Cardiac fibroblast (primary cell): ENCODE measurements at regions not wholly inside any gene's neighbourhood (a gene's known extent, or its start where the extent isn't known, plus 50 kb on each side); places are given as distances from the start of the nearest gene placed in this dataset.

Source experiments
- DNase-seq, 2 donors: peaks; one replicate each; pipeline versions ENCODE4 v3.0.0 to v3.0.0-alpha.2; 2010; ENCODE audit warnings: low read depth in 2 of 2
- H3K4me3 ChIP-seq, 2 donors: replicated peaks in 1 of 2; 1 replicate in 1 of 2; 2 replicates in 1 of 2; pipeline ENCODE4 v1.5.1; 2011; ENCODE audit warnings: low read depth in 2 of 2, low read length in 2 of 2, mild to moderate bottlenecking in 2 of 2, moderate library complexity in 1 of 2
- CTCF ChIP-seq: IDR thresholded peaks from one replicate; pipeline ENCODE4 v1.5.1; 2011; ENCODE audit warnings: low read depth, mild to moderate bottlenecking, low read length, inconsistent platforms

- TF ChIP-seq CTCF: no peak
- DNase-seq: no peak
- H3K4me3 ChIP-seq: no peak overlapping the region
Observed at GRCh38 chr7:33762911-33763306, 142.4 kb upstream of the BMPER start.

GRCh38 chr7:33764752-33765451 is 140.4 kb upstream of the BMPER start:
- no peak overlapping the region for H3K4me3 ChIP-seq
- TF ChIP-seq CTCF: no peak
- peak; percentile 91 to 92 for DNase-seq

GRCh38 chr7:33766405-33766804 is 138.9 kb upstream of the BMPER start:
- H3K4me3 ChIP-seq: no peak overlapping the region
- peak; percentile 64 to 91 for DNase-seq
- TF ChIP-seq CTCF: no peak

GRCh38 chr7:33769930-33770329 is 135.4 kb upstream of the BMPER start:
- no peak for TF ChIP-seq CTCF
- DNase-seq: no peak
- no peak overlapping the region for H3K4me3 ChIP-seq

- no peak overlapping the region for H3K4me3 ChIP-seq
- no peak for TF ChIP-seq CTCF
- DNase-seq: no peak
Observed at GRCh38 chr7:33770576-33770975, 134.8 kb upstream of the BMPER start.

- DNase-seq: peak in 1 of 2 donors; percentile 32
- TF ChIP-seq CTCF: no peak
- no peak overlapping the region for H3K4me3 ChIP-seq
Observed at GRCh38 chr7:33771422-33771821, 133.9 kb upstream of the BMPER start.

GRCh38 chr7:33773053-33773452 is 132.3 kb upstream of the BMPER start:
- no peak for TF ChIP-seq CTCF
- no peak overlapping the region for H3K4me3 ChIP-seq
- DNase-seq: peak; percentile 56 to 86
